OCI-LY7 (cell line): ENCODE measurements at regions not wholly inside any gene's neighbourhood (a gene's known extent, or its start where the extent isn't known, plus 50 kb on each side); places are given as distances from the start of the nearest gene placed in this dataset.

Experiments used
- EZH2phosphoT487 ChIP-seq: fragments of 200-600 bp; sonication (generic); IDR thresholded peaks from 2 replicates; pipeline ENCODE4 v1.6.1; 2018; ENCODE audit warnings: low read depth, borderline replicate concordance, mild to moderate bottlenecking, mixed run types, antibody characterized with exemption, low read length, moderate library complexity, mixed read lengths
- TF ChIP-seq, protein P1 (sequence below): fragments of 200-600 bp; sonication (generic); conservative IDR thresholded peaks from 2 replicates; pipeline ENCODE4 v1.5.1; 2014; ENCODE audit warnings: mild to moderate bottlenecking, antibody characterized with exemption, low read length, moderate library complexity, mixed read lengths

DNA sequence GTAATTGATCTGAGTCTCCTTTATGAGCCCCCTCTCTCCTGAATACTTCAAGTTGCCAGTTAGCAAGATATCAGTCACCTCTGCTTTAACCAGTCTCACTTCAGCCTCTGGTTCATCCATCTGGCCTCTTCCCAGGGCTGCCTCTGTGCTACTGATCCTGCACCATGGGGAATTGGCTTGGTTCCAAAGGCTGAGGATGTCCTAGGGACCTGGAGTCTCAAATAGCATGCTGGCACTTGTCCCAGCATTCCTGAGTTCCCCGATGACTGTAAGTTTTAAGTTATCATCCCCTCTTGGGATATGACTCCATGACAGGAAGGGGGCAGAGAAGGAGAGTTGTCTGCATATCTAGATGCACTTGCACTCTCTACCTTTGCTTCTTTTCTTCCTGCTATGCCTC lies 252.0 kb downstream of the PTBP2 start:
- TF ChIP-seq, protein P1, sequence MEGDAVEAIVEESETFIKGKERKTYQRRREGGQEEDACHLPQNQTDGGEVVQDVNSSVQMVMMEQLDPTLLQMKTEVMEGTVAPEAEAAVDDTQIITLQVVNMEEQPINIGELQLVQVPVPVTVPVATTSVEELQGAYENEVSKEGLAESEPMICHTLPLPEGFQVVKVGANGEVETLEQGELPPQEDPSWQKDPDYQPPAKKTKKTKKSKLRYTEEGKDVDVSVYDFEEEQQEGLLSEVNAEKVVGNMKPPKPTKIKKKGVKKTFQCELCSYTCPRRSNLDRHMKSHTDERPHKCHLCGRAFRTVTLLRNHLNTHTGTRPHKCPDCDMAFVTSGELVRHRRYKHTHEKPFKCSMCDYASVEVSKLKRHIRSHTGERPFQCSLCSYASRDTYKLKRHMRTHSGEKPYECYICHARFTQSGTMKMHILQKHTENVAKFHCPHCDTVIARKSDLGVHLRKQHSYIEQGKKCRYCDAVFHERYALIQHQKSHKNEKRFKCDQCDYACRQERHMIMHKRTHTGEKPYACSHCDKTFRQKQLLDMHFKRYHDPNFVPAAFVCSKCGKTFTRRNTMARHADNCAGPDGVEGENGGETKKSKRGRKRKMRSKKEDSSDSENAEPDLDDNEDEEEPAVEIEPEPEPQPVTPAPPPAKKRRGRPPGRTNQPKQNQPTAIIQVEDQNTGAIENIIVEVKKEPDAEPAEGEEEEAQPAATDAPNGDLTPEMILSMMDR = no peak
- no peak for TF ChIP-seq EZH2phosphoT487
